ENCODE measurements at regions not wholly inside any gene's neighbourhood (a gene's known extent, or its start where the extent isn't known, plus 50 kb on each side); places are given as distances from the start of the nearest gene placed in this dataset.

GRCh38 chr15:38658431-38658830, 93.8 kb upstream of the RASGRP1 start:
- Histone ChIP-seq H3K27ac (no peak overlapping the region), H3K4me2 (no peak overlapping the region), H3K4me1 (no peaks in the 10 kb centered on the region), H3K9me3 (no peaks in the 10 kb centered on the region), H3K4me3 (no peak overlapping the region)
- CTCF ChIA-PET = interaction anchor here (0.9 to 1.4 kb wide), 2 partner anchors 94 to 176 kb away, joined by 3 to 5 read pairs; partner anchors contain the start of gene RASGRP1
- no peak for DNase-seq (ENCODE audit: low read depth in 1 of 2, low spot score in 1 of 2)
- no peak for ATAC-seq
- no peak for FAIRE-seq
- POLR2A ChIA-PET = no interaction called here
- no peak for TF ChIP-seq RARB (CRISPR knock-in tag; IDR thresholded peaks at IDR 0.05)
- no peak for TF ChIP-seq CHD2 (IDR thresholded peaks at IDR 0.05; ENCODE audit: low read length, partially characterized antibody)
- TF ChIP-seq ESRRA (IDR thresholded peaks at IDR 0.05; ENCODE audit: borderline replicate concordance, low read length) = no peak
- TF ChIP-seq JUNB (IDR thresholded peaks at IDR 0.05) = no peak
- no peak for TF ChIP-seq KDM5A (IDR thresholded peaks at IDR 0.05)
- no peak for TF ChIP-seq EP300 (IDR thresholded peaks at IDR 0.05)
- WGBS (ENCODE audit: missing lambda C conversion rate) = 40% methylated on average over 5 of the region's 5 CpGs

GRCh38 chr15:38660738-38661137, 96.1 kb upstream of the RASGRP1 start:
- FAIRE-seq (no peak), DNase-seq (ENCODE audit: low read depth in 1 of 2, low spot score in 1 of 2) (no peak), ATAC-seq (no peak)
- Histone ChIP-seq H3K4me3 (no peak overlapping the region), H3K4me1 (no peaks in the 10 kb centered on the region), H3K27ac (no peak overlapping the region), H3K9me3 (no peaks in the 10 kb centered on the region), H3K4me2 (no peak overlapping the region)
- ChIA-PET POLR2A (no interaction called here), CTCF (interaction anchor here (2.3 kb wide), 1 partner anchor 13 kb away, joined by 8 read pairs; no protein-coding TSS in a partner anchor)
- 56% methylated on average over 1 of the region's 1 CpG for WGBS (ENCODE audit: missing lambda C conversion rate)
- TF ChIP-seq ZFP36 (IDR thresholded peaks at IDR 0.05; ENCODE audit: borderline replicate concordance, partially characterized antibody) (no peak), BCL3 (IDR thresholded peaks at IDR 0.05) (no peak), RARB (CRISPR knock-in tag; IDR thresholded peaks at IDR 0.05) (no peak), MAFK (IDR thresholded peaks at IDR 0.05; ENCODE audit: partially characterized antibody) (no peak), POLR2A (IDR thresholded peaks at IDR 0.05; ENCODE audit: low read length) (no peak), ZC3H11A (IDR thresholded peaks at IDR 0.05) (no peak), HOXB5 (CRISPR knock-in tag; IDR thresholded peaks at IDR 0.05) (no peak), FOSB (CRISPR knock-in tag; IDR thresholded peaks at IDR 0.05) (no peak), CBX8 (IDR thresholded peaks at IDR 0.05) (no peak), EP300 (IDR thresholded peaks at IDR 0.05) (no peak), POLR2AphosphoS2 (conservative IDR thresholded peaks at IDR 0.05; ENCODE audit: low read length) (no peak)

DNA sequence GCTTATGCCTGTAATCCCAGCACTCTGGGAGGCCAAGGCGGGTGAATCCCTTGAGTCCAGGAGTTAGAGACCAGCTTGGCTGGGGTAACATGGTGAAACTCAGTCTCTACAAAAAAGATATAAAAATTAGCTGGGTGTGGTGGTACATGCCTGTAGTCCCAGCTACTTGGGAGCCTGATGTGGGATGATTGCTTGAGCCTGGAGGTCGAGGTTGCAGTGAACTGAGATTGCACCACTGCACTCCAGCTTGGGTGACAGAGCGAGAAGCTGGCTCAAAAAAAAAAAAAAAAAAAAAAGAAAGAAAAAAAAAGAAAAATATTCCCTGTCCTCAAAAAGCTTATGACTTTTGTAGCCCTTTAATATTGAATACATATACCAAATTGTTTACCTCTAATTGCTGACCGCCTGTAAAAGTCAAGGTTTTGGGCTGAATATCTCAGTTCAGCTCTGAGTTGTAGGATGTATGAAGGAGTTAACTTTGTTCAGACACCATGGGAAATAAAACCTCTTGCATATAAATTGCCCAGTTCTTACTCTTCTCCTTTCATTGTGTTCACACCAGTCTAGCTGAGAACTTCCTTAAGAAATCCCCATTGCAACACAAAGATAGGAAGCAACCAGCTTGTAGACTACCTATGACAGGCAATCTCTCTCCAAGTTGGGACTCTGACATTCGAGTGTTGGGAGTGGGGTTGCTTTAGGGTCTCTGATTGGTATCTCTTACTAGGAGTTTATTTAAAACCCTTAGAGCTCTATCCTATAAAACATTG, 97.6 kb upstream of the RASGRP1 start:
- Histone ChIP-seq H3K9me3 (no peaks in the 10 kb centered on the region), H3K4me2 (no peak overlapping the region), H3K27ac (no peak overlapping the region), H3K4me3 (no peak overlapping the region), H3K4me1 (no peaks in the 10 kb centered on the region)
- TF ChIP-seq CBX2 (IDR thresholded peaks at IDR 0.05; ENCODE audit: borderline replicate concordance, low read depth) (no peak), RARB (CRISPR knock-in tag; IDR thresholded peaks at IDR 0.05) (no peak), ELK1 (IDR thresholded peaks at IDR 0.05; ENCODE audit: low read depth, low read length) (no peak), NR3C1 (IDR thresholded peaks at IDR 0.05) (no peak), CHD2 (IDR thresholded peaks at IDR 0.05; ENCODE audit: low read length, partially characterized antibody) (no peak), RCOR1 (IDR thresholded peaks at IDR 0.05; ENCODE audit: low read depth, low read length) (no peak), MAFK (IDR thresholded peaks at IDR 0.05; ENCODE audit: partially characterized antibody) (no peak), ZSCAN20 (CRISPR knock-in tag; IDR thresholded peaks at IDR 0.05) (no peak), ATOH8 (CRISPR knock-in tag; IDR thresholded peaks at IDR 0.05; ENCODE audit: low read depth) (no peak), JUN (IDR thresholded peaks at IDR 0.05) (no peak)
- TF ChIP-seq, protein P1, sequence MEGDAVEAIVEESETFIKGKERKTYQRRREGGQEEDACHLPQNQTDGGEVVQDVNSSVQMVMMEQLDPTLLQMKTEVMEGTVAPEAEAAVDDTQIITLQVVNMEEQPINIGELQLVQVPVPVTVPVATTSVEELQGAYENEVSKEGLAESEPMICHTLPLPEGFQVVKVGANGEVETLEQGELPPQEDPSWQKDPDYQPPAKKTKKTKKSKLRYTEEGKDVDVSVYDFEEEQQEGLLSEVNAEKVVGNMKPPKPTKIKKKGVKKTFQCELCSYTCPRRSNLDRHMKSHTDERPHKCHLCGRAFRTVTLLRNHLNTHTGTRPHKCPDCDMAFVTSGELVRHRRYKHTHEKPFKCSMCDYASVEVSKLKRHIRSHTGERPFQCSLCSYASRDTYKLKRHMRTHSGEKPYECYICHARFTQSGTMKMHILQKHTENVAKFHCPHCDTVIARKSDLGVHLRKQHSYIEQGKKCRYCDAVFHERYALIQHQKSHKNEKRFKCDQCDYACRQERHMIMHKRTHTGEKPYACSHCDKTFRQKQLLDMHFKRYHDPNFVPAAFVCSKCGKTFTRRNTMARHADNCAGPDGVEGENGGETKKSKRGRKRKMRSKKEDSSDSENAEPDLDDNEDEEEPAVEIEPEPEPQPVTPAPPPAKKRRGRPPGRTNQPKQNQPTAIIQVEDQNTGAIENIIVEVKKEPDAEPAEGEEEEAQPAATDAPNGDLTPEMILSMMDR (IDR thresholded peaks at IDR 0.05) = no peak
- POLR2A ChIA-PET = no interaction called here
- WGBS (ENCODE audit: missing lambda C conversion rate) = 42% methylated on average over 5 of the region's 5 CpGs
- DNase-seq (ENCODE audit: low read depth in 1 of 2, low spot score in 1 of 2) (no peak), ATAC-seq (no peak), FAIRE-seq (no peak)
- CTCF ChIA-PET = interaction anchor here (0.8 to 2.3 kb wide), 4 partner anchors 14 to 188 kb away, joined by 3 to 8 read pairs (median 3); no protein-coding TSS in a partner anchor

Measured in A549 (cell line).